Gastrocnemius medialis (tissue), 4 donors: ENCODE measurements at regions not wholly inside any gene's neighbourhood (a gene's known extent, or its start where the extent isn't known, plus 50 kb on each side); places are given as distances from the start of the nearest gene placed in this dataset.

Source experiments
- ATAC-seq, 2 donors: fragments of 150-250 bp; one replicate each; pipeline ENCODE4 v1.9.1; 2016
- DNase-seq, 2 donors: peaks; one replicate each; pipeline ENCODE4 v3.0.0-alpha.2; 2019
- H3K27ac ChIP-seq, 4 donors: fragments of 200-600 bp; sonication (generic); 1 replicate in 1 of 4; 2 replicates in 3 of 4; pipeline ENCODE4 v1.5.1; 2016 to 2018; ENCODE audit warnings: mild to moderate bottlenecking in 2 of 4, moderate library complexity in 1 of 4
- H3K27me3 ChIP-seq, 3 donors: fragments of 200-600 bp; sonication (generic) in 2 of 3; 1 replicate in 1 of 3; 2 replicates in 2 of 3; pipeline versions ENCODE4 v1.5.1 to v1.6.0; 2016 to 2019; ENCODE audit warnings: mild to moderate bottlenecking in 1 of 3, moderate library complexity in 1 of 3
- H3K36me3 ChIP-seq, 2 donors: fragments of 200-600 bp; sonication (generic) in 1 of 2; one replicate each; pipeline ENCODE4 v1.5.1; 2017 to 2018
- H3K4me1 ChIP-seq, 2 donors: fragments of 200-600 bp; sonication (generic) in 1 of 2; one replicate each; pipeline ENCODE4 v1.5.1; 2016 to 2017; ENCODE audit warnings: mild to moderate bottlenecking in 2 of 2
- H3K4me3 ChIP-seq, 4 donors: fragments of 200-600 bp; sonication (generic) in 3 of 4; 1 replicate in 1 of 4; 2 replicates in 3 of 4; pipeline ENCODE4 v1.5.1; 2016 to 2019; ENCODE audit warnings: mild to moderate bottlenecking in 2 of 4
- H3K9me3 ChIP-seq, 3 donors: fragments of 200-600 bp; sonication (generic) in 2 of 3; 1 replicate in 1 of 3; 2 replicates in 2 of 3; pipeline ENCODE4 v1.5.1; 2016 to 2019
- POLR2A ChIP-seq, 2 donors: fragments of 450-650 bp; IDR thresholded peaks; one replicate each; pipeline ENCODE4 v1.6.1; 2017; ENCODE audit warnings: antibody characterized with exemption in 2 of 2, mild to moderate bottlenecking in 2 of 2, moderate library complexity in 2 of 2
- in situ Hi-C, 4 donors: fragments of 200-750 bp; cut with MboI; loops; one replicate each; pipeline versions ENCODE4 v1.15.0 to v1.8.0; 2017; ENCODE audit warnings: low sequenced_read_pairs in 4 of 4
- intact Hi-C: fragments of 100-400 bp; cut with DNase I; formaldehyde crosslinking; loops from one replicate; pipeline ENCODE4 v1.15.1; 2023; ENCODE audit warnings: low total_unique reads
- TF ChIP-seq, protein P1 (sequence below), 5 experiments: fragments of 450-650 bp in 3 of 5; fragments of 200-600 bp in 2 of 5; sonication (generic) in 2 of 5; IDR thresholded peaks in 4 of 5; conservative IDR thresholded peaks in 1 of 5; 1 replicate in 4 of 5; 2 replicates in 1 of 5; pipeline ENCODE4 v1.5.1; 2016 to 2019; ENCODE audit warnings: antibody characterized with exemption in 5 of 5, mild to moderate bottlenecking in 3 of 5, moderate library complexity in 3 of 5

DNA sequence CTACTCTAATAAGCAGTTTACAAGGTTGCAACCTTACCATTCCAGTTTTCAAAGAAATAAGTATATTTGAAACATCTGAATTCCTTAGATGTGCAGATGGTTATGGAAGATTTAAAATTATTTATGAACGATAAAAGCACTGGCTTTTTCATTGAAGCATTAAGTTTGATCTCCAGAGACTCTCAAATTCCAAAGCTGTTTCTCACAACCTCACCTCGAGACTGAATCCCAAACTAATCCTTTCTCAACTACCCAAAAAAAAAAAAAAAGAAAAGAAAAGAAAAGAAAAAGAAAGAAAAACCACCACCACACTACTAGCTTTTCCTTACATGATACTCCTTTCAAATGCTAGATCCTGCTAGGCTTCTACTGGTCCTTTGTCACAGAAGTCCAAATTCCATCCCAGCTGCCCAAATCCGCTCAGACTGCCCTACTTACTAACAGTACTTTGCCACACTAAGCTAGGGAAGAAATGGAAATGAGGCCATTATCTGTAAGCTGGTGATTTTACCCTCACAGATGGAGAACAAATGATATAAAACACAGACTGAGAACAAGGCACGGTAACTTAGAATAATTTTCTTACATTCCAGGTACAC lies 100.6 kb upstream of the CDK1 start:
- no peaks in the 10 kb centered on the region for H3K36me3 ChIP-seq
- no peaks in the 10 kb centered on the region for H3K27me3 ChIP-seq
- no peaks in the 10 kb centered on the region for H3K4me1 ChIP-seq
- DNase-seq (no peak), ATAC-seq (no peak)
- no peak overlapping the region for H3K27ac ChIP-seq
- H3K4me3 ChIP-seq = no peak overlapping the region
- no peak for TF ChIP-seq POLR2A (IDR thresholded peaks at IDR 0.05)
- TF ChIP-seq, protein P1, sequence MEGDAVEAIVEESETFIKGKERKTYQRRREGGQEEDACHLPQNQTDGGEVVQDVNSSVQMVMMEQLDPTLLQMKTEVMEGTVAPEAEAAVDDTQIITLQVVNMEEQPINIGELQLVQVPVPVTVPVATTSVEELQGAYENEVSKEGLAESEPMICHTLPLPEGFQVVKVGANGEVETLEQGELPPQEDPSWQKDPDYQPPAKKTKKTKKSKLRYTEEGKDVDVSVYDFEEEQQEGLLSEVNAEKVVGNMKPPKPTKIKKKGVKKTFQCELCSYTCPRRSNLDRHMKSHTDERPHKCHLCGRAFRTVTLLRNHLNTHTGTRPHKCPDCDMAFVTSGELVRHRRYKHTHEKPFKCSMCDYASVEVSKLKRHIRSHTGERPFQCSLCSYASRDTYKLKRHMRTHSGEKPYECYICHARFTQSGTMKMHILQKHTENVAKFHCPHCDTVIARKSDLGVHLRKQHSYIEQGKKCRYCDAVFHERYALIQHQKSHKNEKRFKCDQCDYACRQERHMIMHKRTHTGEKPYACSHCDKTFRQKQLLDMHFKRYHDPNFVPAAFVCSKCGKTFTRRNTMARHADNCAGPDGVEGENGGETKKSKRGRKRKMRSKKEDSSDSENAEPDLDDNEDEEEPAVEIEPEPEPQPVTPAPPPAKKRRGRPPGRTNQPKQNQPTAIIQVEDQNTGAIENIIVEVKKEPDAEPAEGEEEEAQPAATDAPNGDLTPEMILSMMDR (IDR thresholded peaks at IDR 0.05 in 4 of 5, conservative IDR thresholded peaks at IDR 0.05 in 1 of 5) = no peak
- in situ Hi-C loops = no loop called here
- H3K9me3 ChIP-seq = no peaks in the 10 kb centered on the region
- intact Hi-C loops = no loop called here

DNA sequence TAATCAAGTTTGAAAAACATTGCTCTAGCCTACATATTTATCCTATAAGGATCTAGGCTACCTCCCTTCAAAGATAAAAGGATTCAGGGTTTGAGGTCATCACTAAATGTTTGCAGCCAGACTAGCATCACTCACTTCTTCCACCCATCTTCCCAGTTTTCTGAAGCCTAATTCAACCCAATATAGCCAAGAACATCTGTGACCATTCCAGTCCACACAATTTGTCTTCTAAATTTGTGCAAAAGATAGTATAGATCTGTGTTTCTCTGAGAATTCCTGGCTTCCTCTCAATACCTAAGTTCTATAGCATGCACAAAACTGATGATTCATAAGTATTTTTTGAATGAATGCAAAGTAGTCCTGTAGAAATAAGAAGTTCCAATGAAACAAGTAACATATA lies 103.0 kb upstream of the CDK1 start:
- no peak for TF ChIP-seq POLR2A (IDR thresholded peaks at IDR 0.05)
- TF ChIP-seq, protein P1 (IDR thresholded peaks at IDR 0.05 in 4 of 5, conservative IDR thresholded peaks at IDR 0.05 in 1 of 5) = no peak
- intact Hi-C loops = no loop called here
- Histone ChIP-seq H3K4me1 (no peaks in the 10 kb centered on the region), H3K27me3 (no peaks in the 10 kb centered on the region), H3K9me3 (no peaks in the 10 kb centered on the region), H3K36me3 (no peaks in the 10 kb centered on the region), H3K27ac (no peak overlapping the region), H3K4me3 (no peak overlapping the region)
- in situ Hi-C loops = no loop called here
- ATAC-seq = no peak
- DNase-seq = no peak

DNA sequence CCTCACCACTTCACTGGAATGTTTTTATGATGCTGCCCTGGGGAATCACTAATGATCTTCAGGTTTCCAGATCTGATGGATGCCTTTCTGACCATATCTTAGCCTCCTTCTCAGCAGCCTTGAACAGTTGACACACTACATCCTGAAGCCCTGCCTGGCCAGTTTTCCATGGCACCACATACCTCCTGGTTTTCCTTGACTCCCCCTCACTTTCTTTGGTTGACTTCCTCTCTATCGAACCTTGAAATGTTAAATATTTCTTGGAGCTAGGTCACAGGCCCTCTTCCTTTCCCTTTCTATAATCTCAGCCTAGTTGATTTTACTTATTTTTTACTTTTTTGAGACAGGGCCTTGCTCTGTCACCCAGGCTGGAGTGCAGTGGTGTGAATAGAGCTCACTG lies 108.8 kb upstream of the CDK1 start:
- Histone ChIP-seq H3K27ac (no peak overlapping the region), H3K27me3 (no peaks in the 10 kb centered on the region), H3K4me3 (no peak overlapping the region), H3K4me1 (no peaks in the 10 kb centered on the region), H3K9me3 (no peaks in the 10 kb centered on the region), H3K36me3 (no peaks in the 10 kb centered on the region)
- in situ Hi-C loops = loop anchor here in 1 of 4 donors (25.0 kb wide), 1 partner anchor 582 kb away; no protein-coding TSS in a partner anchor
- ATAC-seq (no peak), DNase-seq (no peak)
- TF ChIP-seq, protein P1 (IDR thresholded peaks at IDR 0.05 in 4 of 5, conservative IDR thresholded peaks at IDR 0.05 in 1 of 5) = no peak
- no peak for TF ChIP-seq POLR2A (IDR thresholded peaks at IDR 0.05)
- intact Hi-C loops = no loop called here

DNA sequence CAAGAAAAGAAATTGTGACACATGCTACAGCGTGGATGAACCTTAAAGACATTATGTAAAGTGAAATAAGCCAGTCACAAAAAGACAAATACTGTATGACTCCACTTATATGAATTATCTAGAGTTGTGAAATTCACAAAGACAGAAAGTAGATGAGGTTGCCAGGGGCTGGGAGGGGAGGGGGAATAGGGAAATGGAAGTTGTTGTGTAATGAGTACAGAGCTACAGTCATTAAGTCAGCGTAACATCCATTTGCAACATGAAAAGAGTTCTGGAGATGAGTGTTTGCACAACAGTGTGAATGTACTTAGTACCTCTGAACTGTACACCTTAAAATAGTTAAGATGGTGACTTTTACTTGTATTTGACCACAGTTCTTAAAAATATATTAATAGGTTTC lies 112.1 kb upstream of the CDK1 start:
- Histone ChIP-seq H3K9me3 (no peaks in the 10 kb centered on the region), H3K4me1 (no peaks in the 10 kb centered on the region), H3K27me3 (no peaks in the 10 kb centered on the region), H3K4me3 (no peak overlapping the region), H3K36me3 (no peaks in the 10 kb centered on the region), H3K27ac (no peak overlapping the region)
- in situ Hi-C loops = loop anchor here in 1 of 4 donors (25.0 kb wide), 1 partner anchor 579 kb away; no protein-coding TSS in a partner anchor
- intact Hi-C loops = no loop called here
- no peak for ATAC-seq
- DNase-seq = no peak
- no peak for TF ChIP-seq POLR2A (IDR thresholded peaks at IDR 0.05)
- TF ChIP-seq, protein P1 (IDR thresholded peaks at IDR 0.05 in 4 of 5, conservative IDR thresholded peaks at IDR 0.05 in 1 of 5) = no peak

DNA sequence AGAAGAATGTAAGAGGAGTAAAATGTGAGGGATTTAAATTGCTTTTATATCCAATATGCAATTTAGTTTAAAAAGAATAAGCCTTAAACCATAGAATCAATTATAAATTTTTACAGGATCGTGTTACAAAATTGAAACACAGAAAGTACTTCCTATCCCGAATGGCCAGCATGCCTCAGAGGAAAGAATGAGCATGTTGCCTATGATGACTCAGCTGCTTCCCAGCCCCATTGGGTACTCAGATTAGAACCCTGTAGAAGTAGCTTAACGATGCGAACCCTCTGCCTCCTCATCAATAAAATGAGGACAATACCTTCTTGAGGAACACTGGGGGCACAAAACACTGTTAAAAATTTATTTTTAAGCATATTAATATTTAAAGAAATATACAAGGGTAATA lies 113.4 kb upstream of the CDK1 start:
- no peaks in the 10 kb centered on the region for H3K9me3 ChIP-seq
- intact Hi-C loops (no loop called here), in situ Hi-C loops (loop anchor here in 1 of 4 donors (25.0 kb wide), 1 partner anchor 578 kb away; no protein-coding TSS in a partner anchor)
- H3K4me1 ChIP-seq = no peaks in the 10 kb centered on the region
- DNase-seq = no peak
- H3K36me3 ChIP-seq = no peaks in the 10 kb centered on the region
- ATAC-seq = no peak
- no peaks in the 10 kb centered on the region for H3K27me3 ChIP-seq
- H3K27ac ChIP-seq = no peak overlapping the region
- H3K4me3 ChIP-seq = no peak overlapping the region
- TF ChIP-seq, protein P1 (IDR thresholded peaks at IDR 0.05 in 4 of 5, conservative IDR thresholded peaks at IDR 0.05 in 1 of 5) = no peak
- TF ChIP-seq POLR2A (IDR thresholded peaks at IDR 0.05) = no peak
